Testis (tissue), 2 donors: ENCODE measurements at regions not wholly inside any gene's neighbourhood (a gene's known extent, or its start where the extent isn't known, plus 50 kb on each side); places are given as distances from the start of the nearest gene placed in this dataset.

Experiments
- CTCF ChIP-seq, 3 experiments: fragments of 450-650 bp in 2 of 3; fragments of 200-600 bp in 1 of 3; sonication (generic) in 1 of 3; IDR thresholded peaks; one replicate each; pipeline ENCODE4 v1.5.1; 2016 to 2019; ENCODE audit warnings: antibody characterized with exemption in 3 of 3, mild to moderate bottlenecking in 2 of 3, moderate library complexity in 1 of 3
- POLR2A ChIP-seq: fragments of 450-650 bp; IDR thresholded peaks from one replicate; pipeline ENCODE4 v1.6.1; 2017; ENCODE audit warnings: antibody characterized with exemption, mild to moderate bottlenecking, moderate library complexity

DNA sequence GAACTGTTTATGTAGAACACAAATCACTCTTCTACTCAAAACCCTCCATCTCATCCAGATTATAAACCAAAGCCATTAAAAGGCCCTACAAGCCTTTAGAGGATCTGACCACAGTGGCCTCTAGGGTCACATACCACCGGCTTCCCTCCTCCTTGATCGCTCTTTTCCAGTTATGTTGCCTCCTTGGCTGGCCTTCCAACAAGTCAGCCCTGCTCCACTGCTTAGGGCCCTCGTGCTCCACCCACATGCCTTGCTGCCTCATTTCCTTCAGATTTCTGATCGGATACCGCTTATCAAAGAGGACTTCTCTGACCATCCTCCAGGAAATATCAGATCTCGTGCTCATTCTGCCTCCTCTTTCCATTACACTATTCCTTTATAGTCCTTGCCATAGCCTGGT is 139.4 kb upstream of the RAI14 start:
- TF ChIP-seq CTCF (IDR thresholded peaks at IDR 0.05) (no peak), POLR2A (no peak)
